GM13977 (cell line): ENCODE measurements at regions not wholly inside any gene's neighbourhood (a gene's known extent, or its start where the extent isn't known, plus 50 kb on each side); places are given as distances from the start of the nearest gene placed in this dataset.
"Not testable (repeated sequence)": the region's sequence is repeated elsewhere in the genome, so short reads cannot be mapped to it uniquely, and the experiment has no call there.

ENCODE experiments used
- DNase-seq: peaks from one replicate; pipeline ENCODE4 v3.0.0; 2012; ENCODE audit warnings: low spot score
- CTCF ChIP-seq: IDR thresholded peaks from 2 replicates; pipeline ENCODE4 v1.5.1; 2012; ENCODE audit warnings: mild to moderate bottlenecking, control low read depth; ENCODE audit not compliant: insufficient read depth; ENCODE audit errors: extremely low read depth, missing control alignments
- in situ Hi-C: fragments of 300-500 bp; cut with MboI; formaldehyde crosslinking; loops from one replicate; pipeline ENCODE4 v1.12.0; 2022; ENCODE audit warnings: low sequenced_read_pairs, low pct_unique_long_range_greater_than_20kb, mixed read lengths, inconsistent platforms; ENCODE audit not compliant: unreplicated experiment

GRCh38 chr18:29853126-29853525, 1189.4 kb downstream of the DSC3 start:
- in situ Hi-C loops = no loop called here
- no peak for DNase-seq
- TF ChIP-seq CTCF = no peak

GRCh38 chr18:29849144-29849543, 1193.4 kb downstream of the DSC3 start:
- DNase-seq = no peak
- in situ Hi-C loops = no loop called here
- no peak for TF ChIP-seq CTCF

GRCh38 chr18:29841631-29842030, 1200.9 kb downstream of the DSC3 start:
- in situ Hi-C loops = no loop called here
- TF ChIP-seq CTCF = no peak
- no peak for DNase-seq

- DNase-seq = no peak
- no peak for TF ChIP-seq CTCF
- in situ Hi-C loops = no loop called here
Measured at GRCh38 chr18:29840089-29840488, 1202.5 kb downstream of the DSC3 start.

GRCh38 chr18:29838961-29839360, 1203.6 kb downstream of the DSC3 start:
- DNase-seq, in situ Hi-C loops: not testable (repeated sequence)

- DNase-seq = no peak
- in situ Hi-C loops = no loop called here
- no peak for TF ChIP-seq CTCF
Measured at GRCh38 chr18:29838556-29838955, 1204.0 kb downstream of the DSC3 start.

GRCh38 chr18:29823671-29824070, 1218.9 kb downstream of the DSC3 start:
- DNase-seq = no peak
- TF ChIP-seq CTCF = no peak
- in situ Hi-C loops = no loop called here
